Liver (tissue), 8 donors: ENCODE measurements at regions not wholly inside any gene's neighbourhood (a gene's known extent, or its start where the extent isn't known, plus 50 kb on each side); places are given as distances from the start of the nearest gene placed in this dataset.

Source experiments
- DNase-seq: peaks from one replicate; pipeline ENCODE4 v3.0.0-alpha.2; 2017; ENCODE audit warnings: low spot score
- H3K27ac ChIP-seq, 2 donors: one replicate each; pipeline ENCODE4 v1.7.0; 2013; ENCODE audit warnings: inconsistent platforms in 2 of 2, low read length in 2 of 2, control low read depth in 1 of 2, low read depth in 1 of 2, mild to moderate bottlenecking in 1 of 2
- H3K27me3 ChIP-seq, 4 donors: one replicate each; pipeline versions ENCODE4 v1.6.1 to v1.7.0; 2013; ENCODE audit warnings: low read length in 3 of 4, inconsistent platforms in 1 of 4, mild to moderate bottlenecking in 1 of 4, moderate library complexity in 1 of 4; ENCODE audit not compliant: control insufficient read depth in 4 of 4, insufficient read depth in 4 of 4
- H3K36me3 ChIP-seq, 4 donors: one replicate each; pipeline versions ENCODE4 v1.6.1 to v1.7.0; 2013; ENCODE audit warnings: low read length in 3 of 4, mild to moderate bottlenecking in 3 of 4, low read depth in 1 of 4, moderate library complexity in 1 of 4; ENCODE audit not compliant: control insufficient read depth in 4 of 4, insufficient read depth in 3 of 4
- H3K4me1 ChIP-seq, 4 donors: one replicate each; pipeline versions ENCODE4 v1.6.1 to v1.7.0; 2013; ENCODE audit warnings: low read length in 3 of 4, mild to moderate bottlenecking in 3 of 4, moderate library complexity in 1 of 4; ENCODE audit not compliant: control insufficient read depth in 4 of 4, insufficient read depth in 4 of 4
- H3K4me3 ChIP-seq, 3 donors: one replicate each; pipeline versions ENCODE4 v1.6.1 to v1.7.0; 2013; ENCODE audit warnings: low read length in 3 of 3, control low read depth in 1 of 3, low read depth in 1 of 3, mild to moderate bottlenecking in 1 of 3
- H3K9ac ChIP-seq, 2 donors: one replicate each; pipeline ENCODE4 v1.7.0; 2013; ENCODE audit warnings: low read length in 2 of 2, mild to moderate bottlenecking in 2 of 2, moderate library complexity in 2 of 2, control low read depth in 1 of 2, low read depth in 1 of 2
- H3K9me3 ChIP-seq, 4 donors: one replicate each; pipeline versions ENCODE4 v1.6.1 to v1.7.0; 2013; ENCODE audit warnings: low read length in 3 of 4; ENCODE audit not compliant: control insufficient read depth in 4 of 4
- EGR1 ChIP-seq, 2 donors: IDR thresholded peaks; 2 replicates each; pipeline ENCODE4 v1.6.1; 2016 to 2018; ENCODE audit warnings: antibody characterized with exemption in 2 of 2, low read depth in 2 of 2
- FOXA1 ChIP-seq: IDR thresholded peaks from 2 replicates; pipeline ENCODE4 v1.6.1; 2016; ENCODE audit warnings: antibody characterized with exemption
- FOXA2 ChIP-seq: IDR thresholded peaks from 2 replicates; pipeline ENCODE4 v1.6.1; 2016; ENCODE audit warnings: antibody characterized with exemption
- GABPA ChIP-seq, 2 donors: IDR thresholded peaks in 1 of 2; conservative IDR thresholded peaks in 1 of 2; 2 replicates each; pipeline ENCODE4 v1.6.1; 2016; ENCODE audit warnings: antibody characterized with exemption in 2 of 2, mild to moderate bottlenecking in 1 of 2, moderate library complexity in 1 of 2
- HNF4A ChIP-seq, 2 donors: conservative IDR thresholded peaks; 2 replicates each; pipeline ENCODE4 v1.6.1; 2016; ENCODE audit warnings: antibody characterized with exemption in 2 of 2, mild to moderate bottlenecking in 2 of 2
- HNF4G ChIP-seq: IDR thresholded peaks from 2 replicates; pipeline ENCODE4 v1.6.1; 2016; ENCODE audit warnings: antibody characterized with exemption
- JUND ChIP-seq, 2 donors: IDR thresholded peaks; 2 replicates each; pipeline ENCODE4 v1.6.1; 2016; ENCODE audit warnings: antibody characterized with exemption in 2 of 2
- NR2F2 ChIP-seq: IDR thresholded peaks from 2 replicates; pipeline ENCODE4 v1.6.1; 2016; ENCODE audit warnings: antibody characterized with exemption
- RAD21 ChIP-seq, 2 donors: IDR thresholded peaks; 2 replicates each; pipeline ENCODE4 v1.6.1; 2016; ENCODE audit warnings: antibody characterized with exemption in 2 of 2, mild to moderate bottlenecking in 2 of 2
- RXRA ChIP-seq, 2 donors: IDR thresholded peaks; 2 replicates each; pipeline ENCODE4 v1.6.1; 2017 to 2018; ENCODE audit warnings: antibody characterized with exemption in 2 of 2, mild to moderate bottlenecking in 1 of 2
- SP1 ChIP-seq: IDR thresholded peaks from 2 replicates; pipeline ENCODE4 v1.6.1; 2018; ENCODE audit warnings: antibody characterized with exemption, mild to moderate bottlenecking
- TAF1 ChIP-seq: conservative IDR thresholded peaks from 2 replicates; pipeline ENCODE4 v1.6.1; 2016; ENCODE audit warnings: antibody characterized with exemption, mild to moderate bottlenecking
- YY1 ChIP-seq: IDR thresholded peaks from 2 replicates; pipeline ENCODE4 v1.6.1; 2016; ENCODE audit warnings: antibody characterized with exemption, mild to moderate bottlenecking
- WGBS: extraction: QIAGEN DNeasy Blood & Tissue Kit; methylation state at CpG from one replicate; pipeline ENCODE4 v1.1.7; 2013; 5-methylcytosine and 5-hydroxymethylcytosine counted together
- TF ChIP-seq, protein P1 (sequence below): IDR thresholded peaks from 2 replicates; pipeline ENCODE4 v1.6.1; 2016; ENCODE audit warnings: antibody characterized with exemption
- TF ChIP-seq, protein P2 (sequence below): fragments of 150-350 bp; IDR thresholded peaks from 2 replicates; pipeline ENCODE4 v1.5.1; 2017; ENCODE audit warnings: improper control_type of control experiment, low read depth, low read length; ENCODE audit not compliant: missing input control
- TF ChIP-seq, protein P3 (sequence below): IDR thresholded peaks from 2 replicates; pipeline ENCODE4 v1.6.1; 2016; ENCODE audit warnings: antibody characterized with exemption
- TF ChIP-seq, protein P4 (sequence below): IDR thresholded peaks from 2 replicates; pipeline ENCODE4 v1.6.1; 2016; ENCODE audit warnings: antibody characterized with exemption
- TF ChIP-seq, protein P5 (sequence below): IDR thresholded peaks from 2 replicates; pipeline ENCODE4 v1.6.1; 2016; ENCODE audit warnings: antibody characterized with exemption, mild to moderate bottlenecking
- donor health status: healthy.
- donor health status: healthy.
- donor health status: healthy.
- donor health status: healthy.
- donor health status: healthy.

DNA sequence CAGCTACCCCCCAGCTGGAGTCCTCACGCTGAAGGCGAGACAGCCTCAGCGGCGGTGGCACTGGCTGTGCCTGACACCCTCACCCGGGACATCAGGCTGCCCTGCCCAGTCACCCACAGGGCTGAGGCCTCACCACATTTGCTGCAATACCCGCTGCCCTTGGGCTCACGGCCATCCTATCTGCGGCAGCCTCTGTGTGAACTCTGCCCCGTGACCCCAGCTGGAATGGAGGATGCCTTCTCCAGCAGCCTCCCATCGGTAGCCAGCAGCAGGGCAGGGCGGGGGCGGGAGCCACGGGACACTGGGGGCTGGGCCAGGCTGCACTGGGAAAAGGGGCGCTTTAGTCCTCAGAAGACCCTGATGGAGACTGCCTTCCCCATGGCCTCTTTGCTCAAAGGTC lies 112.4 kb upstream of the ZBTB40 start:
- Histone ChIP-seq H3K36me3 (no peaks in the 10 kb centered on the region), H3K4me1 (peaks cover 7 to 34% (median 16%) of the 10 kb centered on the region in 4 donors), H3K27me3 (no peaks in the 10 kb centered on the region), H3K4me3 (no peak overlapping the region), H3K9ac (no peak overlapping the region), H3K27ac (peak overlapping the region in 1 of 2 donors; percentile 36), H3K9me3 (no peaks in the 10 kb centered on the region)
- peak; percentile 93 for TF ChIP-seq NR2F2
- TF ChIP-seq FOXA2: peak; percentile 70
- peak in 1 of 2 donors; percentile 60 for TF ChIP-seq JUND (IDR thresholded peaks at IDR 0.05)
- TF ChIP-seq, protein P1, sequence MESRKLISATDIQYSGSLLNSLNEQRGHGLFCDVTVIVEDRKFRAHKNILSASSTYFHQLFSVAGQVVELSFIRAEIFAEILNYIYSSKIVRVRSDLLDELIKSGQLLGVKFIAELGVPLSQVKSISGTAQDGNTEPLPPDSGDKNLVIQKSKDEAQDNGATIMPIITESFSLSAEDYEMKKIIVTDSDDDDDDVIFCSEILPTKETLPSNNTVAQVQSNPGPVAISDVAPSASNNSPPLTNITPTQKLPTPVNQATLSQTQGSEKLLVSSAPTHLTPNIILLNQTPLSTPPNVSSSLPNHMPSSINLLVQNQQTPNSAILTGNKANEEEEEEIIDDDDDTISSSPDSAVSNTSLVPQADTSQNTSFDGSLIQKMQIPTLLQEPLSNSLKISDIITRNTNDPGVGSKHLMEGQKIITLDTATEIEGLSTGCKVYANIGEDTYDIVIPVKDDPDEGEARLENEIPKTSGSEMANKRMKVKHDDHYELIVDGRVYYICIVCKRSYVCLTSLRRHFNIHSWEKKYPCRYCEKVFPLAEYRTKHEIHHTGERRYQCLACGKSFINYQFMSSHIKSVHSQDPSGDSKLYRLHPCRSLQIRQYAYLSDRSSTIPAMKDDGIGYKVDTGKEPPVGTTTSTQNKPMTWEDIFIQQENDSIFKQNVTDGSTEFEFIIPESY: no peak
- TF ChIP-seq HNF4A (conservative IDR thresholded peaks at IDR 0.05): peak; percentile 69 to 86
- TF ChIP-seq TAF1: no peak
- TF ChIP-seq HNF4G: no peak
- TF ChIP-seq YY1: peak; percentile 85
- TF ChIP-seq, protein P2, sequence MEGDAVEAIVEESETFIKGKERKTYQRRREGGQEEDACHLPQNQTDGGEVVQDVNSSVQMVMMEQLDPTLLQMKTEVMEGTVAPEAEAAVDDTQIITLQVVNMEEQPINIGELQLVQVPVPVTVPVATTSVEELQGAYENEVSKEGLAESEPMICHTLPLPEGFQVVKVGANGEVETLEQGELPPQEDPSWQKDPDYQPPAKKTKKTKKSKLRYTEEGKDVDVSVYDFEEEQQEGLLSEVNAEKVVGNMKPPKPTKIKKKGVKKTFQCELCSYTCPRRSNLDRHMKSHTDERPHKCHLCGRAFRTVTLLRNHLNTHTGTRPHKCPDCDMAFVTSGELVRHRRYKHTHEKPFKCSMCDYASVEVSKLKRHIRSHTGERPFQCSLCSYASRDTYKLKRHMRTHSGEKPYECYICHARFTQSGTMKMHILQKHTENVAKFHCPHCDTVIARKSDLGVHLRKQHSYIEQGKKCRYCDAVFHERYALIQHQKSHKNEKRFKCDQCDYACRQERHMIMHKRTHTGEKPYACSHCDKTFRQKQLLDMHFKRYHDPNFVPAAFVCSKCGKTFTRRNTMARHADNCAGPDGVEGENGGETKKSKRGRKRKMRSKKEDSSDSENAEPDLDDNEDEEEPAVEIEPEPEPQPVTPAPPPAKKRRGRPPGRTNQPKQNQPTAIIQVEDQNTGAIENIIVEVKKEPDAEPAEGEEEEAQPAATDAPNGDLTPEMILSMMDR: peak; percentile 35
- TF ChIP-seq RAD21 (IDR thresholded peaks at IDR 0.05): peak; percentile 40 to 52
- TF ChIP-seq, protein P3, sequence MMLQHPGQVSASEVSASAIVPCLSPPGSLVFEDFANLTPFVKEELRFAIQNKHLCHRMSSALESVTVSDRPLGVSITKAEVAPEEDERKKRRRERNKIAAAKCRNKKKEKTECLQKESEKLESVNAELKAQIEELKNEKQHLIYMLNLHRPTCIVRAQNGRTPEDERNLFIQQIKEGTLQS: no peak
- TF ChIP-seq GABPA (IDR thresholded peaks at IDR 0.05 in 1 of 2, conservative IDR thresholded peaks at IDR 0.05 in 1 of 2): peak in 1 of 2 donors; percentile 51
- TF ChIP-seq FOXA1: peak; percentile 66
- peak; percentile 91 to 99 for TF ChIP-seq EGR1 (IDR thresholded peaks at IDR 0.05; ENCODE audit: low read depth in 2 of 2)
- peak; percentile 76 for TF ChIP-seq SP1
- TF ChIP-seq, protein P4, sequence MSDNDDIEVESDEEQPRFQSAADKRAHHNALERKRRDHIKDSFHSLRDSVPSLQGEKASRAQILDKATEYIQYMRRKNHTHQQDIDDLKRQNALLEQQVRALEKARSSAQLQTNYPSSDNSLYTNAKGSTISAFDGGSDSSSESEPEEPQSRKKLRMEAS: no peak
- TF ChIP-seq RXRA (IDR thresholded peaks at IDR 0.05): peak; percentile 97 to 99
- TF ChIP-seq, protein P5, sequence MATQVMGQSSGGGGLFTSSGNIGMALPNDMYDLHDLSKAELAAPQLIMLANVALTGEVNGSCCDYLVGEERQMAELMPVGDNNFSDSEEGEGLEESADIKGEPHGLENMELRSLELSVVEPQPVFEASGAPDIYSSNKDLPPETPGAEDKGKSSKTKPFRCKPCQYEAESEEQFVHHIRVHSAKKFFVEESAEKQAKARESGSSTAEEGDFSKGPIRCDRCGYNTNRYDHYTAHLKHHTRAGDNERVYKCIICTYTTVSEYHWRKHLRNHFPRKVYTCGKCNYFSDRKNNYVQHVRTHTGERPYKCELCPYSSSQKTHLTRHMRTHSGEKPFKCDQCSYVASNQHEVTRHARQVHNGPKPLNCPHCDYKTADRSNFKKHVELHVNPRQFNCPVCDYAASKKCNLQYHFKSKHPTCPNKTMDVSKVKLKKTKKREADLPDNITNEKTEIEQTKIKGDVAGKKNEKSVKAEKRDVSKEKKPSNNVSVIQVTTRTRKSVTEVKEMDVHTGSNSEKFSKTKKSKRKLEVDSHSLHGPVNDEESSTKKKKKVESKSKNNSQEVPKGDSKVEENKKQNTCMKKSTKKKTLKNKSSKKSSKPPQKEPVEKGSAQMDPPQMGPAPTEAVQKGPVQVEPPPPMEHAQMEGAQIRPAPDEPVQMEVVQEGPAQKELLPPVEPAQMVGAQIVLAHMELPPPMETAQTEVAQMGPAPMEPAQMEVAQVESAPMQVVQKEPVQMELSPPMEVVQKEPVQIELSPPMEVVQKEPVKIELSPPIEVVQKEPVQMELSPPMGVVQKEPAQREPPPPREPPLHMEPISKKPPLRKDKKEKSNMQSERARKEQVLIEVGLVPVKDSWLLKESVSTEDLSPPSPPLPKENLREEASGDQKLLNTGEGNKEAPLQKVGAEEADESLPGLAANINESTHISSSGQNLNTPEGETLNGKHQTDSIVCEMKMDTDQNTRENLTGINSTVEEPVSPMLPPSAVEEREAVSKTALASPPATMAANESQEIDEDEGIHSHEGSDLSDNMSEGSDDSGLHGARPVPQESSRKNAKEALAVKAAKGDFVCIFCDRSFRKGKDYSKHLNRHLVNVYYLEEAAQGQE: no peak
- DNase-seq: no peak
- 25% methylated on average over 14 of the region's 14 CpGs for WGBS
